Astrocyte (in vitro differentiated cells and primary cell): ENCODE measurements at regions not wholly inside any gene's neighbourhood (a gene's known extent, or its start where the extent isn't known, plus 50 kb on each side); places are given as distances from the start of the nearest gene placed in this dataset.

Experiments used
- CTCF ChIP-seq: IDR thresholded peaks from 2 replicates; pipeline ENCODE4 v1.5.1; 2011; ENCODE audit warnings: low read depth, mild to moderate bottlenecking, inconsistent platforms, low read length, moderate library complexity; ENCODE audit not compliant: insufficient read depth
- EZH2 ChIP-seq: IDR thresholded peaks from 2 replicates; pipeline ENCODE4 v1.6.1; 2012; ENCODE audit warnings: mild to moderate bottlenecking, low read length, inconsistent platforms; ENCODE audit not compliant: insufficient read depth

GRCh38 chr9:101968392-101968791 lies 229.9 kb upstream of the GRIN3A start:
- TF ChIP-seq EZH2 (no peak), CTCF (no peak)
